ENCODE measurements at regions not wholly inside any gene's neighbourhood (a gene's known extent, or its start where the extent isn't known, plus 50 kb on each side); places are given as distances from the start of the nearest gene placed in this dataset.

GRCh38 chr3:144652573-144652972, 681.0 kb downstream of the DIPK2A start (continued):
- TF ChIP-seq REST (IDR thresholded peaks at IDR 0.05; ENCODE audit: unreplicated experiment), result no peak
- TF ChIP-seq NANOG (IDR thresholded peaks at IDR 0.05; ENCODE audit: borderline replicate concordance), result no peak

GRCh38 chr3:144655423-144655822, 683.8 kb downstream of the DIPK2A start:
- H3K27ac Mint-ChIP-seq, result no peak overlapping the region
- H3F3A ChIP-seq (replicated peaks; ENCODE audit: low read depth), result no peaks in the 10 kb centered on the region
- no peak for DNase-seq (ENCODE audit: low spot score)
- H2AFZ ChIP-seq, result no peak overlapping the region
- no peaks in the 10 kb centered on the region for H3K4me1 Mint-ChIP-seq
- ATAC-seq, result no peak
- H3K4me1 ChIP-seq (ENCODE audit: insufficient read depth), result no peaks in the 10 kb centered on the region
- peaks cover under 1% of the 10 kb centered on the region; the same call in 1 of the 2 replicates for H3K9me2 ChIP-seq (ENCODE audit: insufficient read depth)
- no peak overlapping the region for H3K4me2 ChIP-seq
- H3K27me3 Mint-ChIP-seq (ENCODE audit: insufficient read depth, low read depth, poor library complexity), result no peaks in the 10 kb centered on the region
- no peaks in the 10 kb centered on the region for H3K36me3 ChIP-seq (ENCODE audit: insufficient read depth)
- no peaks in the 10 kb centered on the region for H3K79me2 ChIP-seq (replicated peaks; ENCODE audit: insufficient read depth)
- no peaks in the 10 kb centered on the region for H3K27me3 ChIP-seq (ENCODE audit: insufficient read depth)
- no peak overlapping the region for H3K27ac ChIP-seq (ENCODE audit: low read depth)
- no peaks in the 10 kb centered on the region for H3K36me3 Mint-ChIP-seq (ENCODE audit: low read depth)
- no peaks in the 10 kb centered on the region for H3K9me3 Mint-ChIP-seq
- H4K20me1 ChIP-seq (replicated peaks; ENCODE audit: insufficient read depth), result no peaks in the 10 kb centered on the region
- H3K4me3 ChIP-seq, result no peak overlapping the region
- no peak overlapping the region for H3K4me3 Mint-ChIP-seq
- TF ChIP-seq ETS1 (IDR thresholded peaks at IDR 0.05) (no peak), ZNF331 (CRISPR knock-in tag; IDR thresholded peaks at IDR 0.05; ENCODE audit: low read depth) (no peak), NANOG (IDR thresholded peaks at IDR 0.05; ENCODE audit: borderline replicate concordance) (no peak), STAT1 (IDR thresholded peaks at IDR 0.05; ENCODE audit: unreplicated experiment) (no peak), CTCF (conservative IDR thresholded peaks at IDR 0.05; ENCODE audit: low read depth in 2 of 2) (no peak), REST (IDR thresholded peaks at IDR 0.05; ENCODE audit: unreplicated experiment) (no peak), ZNF114 (CRISPR knock-in tag; IDR thresholded peaks at IDR 0.05) (no peak), POLR2AphosphoS5 (IDR thresholded peaks at IDR 0.05; ENCODE audit: low read depth) (no peak), EZH2 (IDR thresholded peaks at IDR 0.05; ENCODE audit: low read depth, unreplicated experiment) (no peak)
